Renal cortex interstitium (tissue), 11 donors: ENCODE measurements at regions not wholly inside any gene's neighbourhood (a gene's known extent, or its start where the extent isn't known, plus 50 kb on each side); places are given as distances from the start of the nearest gene placed in this dataset.
"Not testable (repeated sequence)": the region's sequence is repeated elsewhere in the genome, so short reads cannot be mapped to it uniquely, and the experiment has no call there.

Experiments
- DNase-seq, 11 donors: peaks; one replicate each; pipeline ENCODE4 v3.0.0-alpha.2; 2013; ENCODE audit warnings: low read depth in 9 of 11, low spot score in 4 of 11; ENCODE audit errors: extremely low read depth in 1 of 11

GRCh38 chr4:100694467-100694866 lies 176.6 kb upstream of the EMCN start:
- DNase-seq = no peak

GRCh38 chr4:100690812-100691211 lies 173.0 kb upstream of the EMCN start:
- no peak for DNase-seq

GRCh38 chr4:100688368-100688767 lies 170.5 kb upstream of the EMCN start:
- DNase-seq = no peak

GRCh38 chr4:100682477-100683218 lies 164.8 kb upstream of the EMCN start:
- no peak for DNase-seq

GRCh38 chr4:100681289-100681688 lies 163.5 kb upstream of the EMCN start:
- DNase-seq = no peak

- no peak for DNase-seq
Measured at GRCh38 chr4:100679926-100680325, 162.1 kb upstream of the EMCN start.

GRCh38 chr4:100674976-100675375 lies 157.2 kb upstream of the EMCN start:
- DNase-seq = no peak

- no peak for DNase-seq
Measured at GRCh38 chr4:100657187-100657586, 139.4 kb upstream of the EMCN start.

- DNase-seq = no peak
Measured at GRCh38 chr4:100651499-100652175, 133.8 kb upstream of the EMCN start.

GRCh38 chr4:100649417-100649816 lies 131.6 kb upstream of the EMCN start:
- no peak for DNase-seq

GRCh38 chr4:100644150-100644549 lies 126.3 kb upstream of the EMCN start:
- no peak for DNase-seq

- no peak for DNase-seq
Measured at GRCh38 chr4:100641336-100641735, 123.5 kb upstream of the EMCN start.

GRCh38 chr4:100635899-100636298 lies 118.1 kb upstream of the EMCN start:
- DNase-seq = no peak

- no peak for DNase-seq
Measured at GRCh38 chr4:100633269-100633668, 115.4 kb upstream of the EMCN start.

GRCh38 chr4:100632163-100632562 lies 114.3 kb upstream of the EMCN start:
- DNase-seq = no peak

GRCh38 chr4:100631281-100631968 lies 113.6 kb upstream of the EMCN start:
- DNase-seq = no peak

GRCh38 chr4:100630341-100630740 lies 112.5 kb upstream of the EMCN start:
- no peak for DNase-seq

GRCh38 chr4:100609810-100610209 lies 92.0 kb upstream of the EMCN start:
- no peak for DNase-seq

GRCh38 chr4:100608651-100609050 lies 90.8 kb upstream of the EMCN start:
- DNase-seq = not testable (repeated sequence)

- no peak for DNase-seq
Measured at GRCh38 chr4:100605144-100605543, 87.3 kb upstream of the EMCN start.
